ENCODE measurements at regions not wholly inside any gene's neighbourhood (a gene's known extent, or its start where the extent isn't known, plus 50 kb on each side); places are given as distances from the start of the nearest gene placed in this dataset.

GRCh38 chr5:56525113-56525512 lies 290.2 kb upstream of the MAP3K1 start:
- TF ChIP-seq POLR2AphosphoS5 (IDR thresholded peaks at IDR 0.05; ENCODE audit: low read depth, low read length) (no peak), POLR2A (IDR thresholded peaks at IDR 0.05; ENCODE audit: low read depth, low read length) (no peak), TAF1 (IDR thresholded peaks at IDR 0.05; ENCODE audit: low read depth, low read length) (no peak), POU2F2 (IDR thresholded peaks at IDR 0.05; ENCODE audit: low read depth, low read length) (no peak), SPI1 (IDR thresholded peaks at IDR 0.05; ENCODE audit: low read depth, low read length) (no peak)

Data from GM12891 (cell line).